ENCODE measurements at regions not wholly inside any gene's neighbourhood (a gene's known extent, or its start where the extent isn't known, plus 50 kb on each side); places are given as distances from the start of the nearest gene placed in this dataset.
"Not testable (repeated sequence)": the region's sequence is repeated elsewhere in the genome, so short reads cannot be mapped to it uniquely, and the experiment has no call there.

DNA sequence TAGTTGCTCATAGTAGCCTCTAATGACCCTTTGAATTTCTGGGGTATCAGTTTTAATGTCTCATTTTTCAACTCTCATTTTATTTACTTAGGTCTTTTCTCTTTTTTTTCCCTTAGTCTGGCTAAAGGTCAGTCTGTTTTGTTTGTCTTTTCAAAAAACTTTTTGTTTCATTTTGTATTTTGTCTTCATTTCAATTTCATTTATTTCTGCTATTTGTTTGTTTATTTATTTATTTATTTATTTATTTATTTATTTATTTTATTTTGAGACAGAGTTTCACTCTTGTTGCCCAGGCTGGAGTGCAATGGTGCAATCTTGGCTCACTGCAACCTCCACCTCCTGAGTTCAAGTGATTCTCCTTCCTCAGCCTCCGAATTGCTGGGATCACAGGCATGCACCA is 1076.9 kb downstream of the PCDH7 start:
- not testable (repeated sequence) for TF ChIP-seq YY1 (IDR thresholded peaks at IDR 0.05; ENCODE audit: insufficient read depth, insufficient read length); ZNF274 (IDR thresholded peaks at IDR 0.05; ENCODE audit: low read depth, low read length); SUZ12 (IDR thresholded peaks at IDR 0.05; ENCODE audit: extremely low read depth, insufficient read depth, insufficient read length)

Measured in NT2/D1 (cell line).